OCI-LY1 (cell line): ENCODE measurements at regions not wholly inside any gene's neighbourhood (a gene's known extent, or its start where the extent isn't known, plus 50 kb on each side); places are given as distances from the start of the nearest gene placed in this dataset.

ENCODE experiments used
- H2AFZ ChIP-seq: fragments of 200-600 bp; sonication (generic), shearing (Covaris generic); 2 replicates; pipeline ENCODE4 v1.6.0; 2014; ENCODE audit warnings: antibody characterized with exemption, mild to moderate bottlenecking, low read length
- H3F3A ChIP-seq: fragments of 200-600 bp; sonication (generic), shearing (Covaris generic); 2 replicates; pipeline ENCODE4 v1.6.0; 2014; ENCODE audit warnings: mild to moderate bottlenecking, antibody characterized with exemption, low read length, moderate library complexity; ENCODE audit not compliant: insufficient read depth
- H3K27ac ChIP-seq: fragments of 200-600 bp; sonication (generic); 2 replicates; pipeline ENCODE4 v1.5.1; 2014; ENCODE audit warnings: low read length, mixed run types, mild to moderate bottlenecking, low read depth; ENCODE audit not compliant: poor library complexity, severe bottlenecking
- H3K27me3 ChIP-seq: fragments of 200-600 bp; sonication (generic); 2 replicates; pipeline ENCODE4 v1.6.0; 2014; ENCODE audit warnings: antibody characterized with exemption, mild to moderate bottlenecking, low read length, moderate library complexity; ENCODE audit not compliant: insufficient read depth
- H3K36me3 ChIP-seq: fragments of 200-600 bp; sonication (generic); 2 replicates; pipeline ENCODE4 v1.6.1; 2014; ENCODE audit warnings: mild to moderate bottlenecking, antibody characterized with exemption, low read length, moderate library complexity, mixed read lengths; ENCODE audit not compliant: insufficient read depth
- H3K4me1 ChIP-seq: fragments of 200-600 bp; sonication (generic); 2 replicates; pipeline ENCODE4 v1.5.1; 2014; ENCODE audit warnings: mild to moderate bottlenecking, low read length, moderate library complexity; ENCODE audit not compliant: insufficient read depth, severe bottlenecking
- H3K4me2 ChIP-seq: fragments of 200-600 bp; sonication (generic), shearing (Covaris generic); 2 replicates; pipeline ENCODE4 v1.6.1; 2014; ENCODE audit warnings: low read length
- H3K4me3 ChIP-seq: fragments of 200-600 bp; sonication (generic); 2 replicates; pipeline ENCODE4 v1.5.1; 2014; ENCODE audit warnings: low read length, low read depth, mild to moderate bottlenecking, mixed read lengths; ENCODE audit not compliant: poor library complexity, severe bottlenecking
- H3K79me2 ChIP-seq: fragments of 200-600 bp; shearing (Covaris generic); 2 replicates; pipeline ENCODE4 v1.6.1; 2016; ENCODE audit warnings: mixed run types, low read length, mixed read lengths; ENCODE audit not compliant: insufficient read depth
- H3K9ac ChIP-seq: fragments of 200-600 bp; sonication (generic), shearing (Covaris generic); 2 replicates; pipeline ENCODE4 v1.6.1; 2014; ENCODE audit warnings: mild to moderate bottlenecking, low read length, mixed read lengths
- H3K9me2 ChIP-seq: fragments of 200-600 bp; sonication (generic), shearing (Covaris generic); 2 replicates; pipeline ENCODE4 v1.6.1; 2014; ENCODE audit warnings: low read depth, mild to moderate bottlenecking, low read length, mixed read lengths
- H3K9me3 ChIP-seq: fragments of 200-600 bp; shearing (Covaris generic); 2 replicates; pipeline ENCODE4 v1.6.1; 2014; ENCODE audit warnings: low read length, mixed read lengths
- H4K20me1 ChIP-seq: fragments of 200-600 bp; sonication (generic), shearing (Covaris generic); 2 replicates; pipeline ENCODE4 v1.6.0; 2016; ENCODE audit warnings: mild to moderate bottlenecking, low read length; ENCODE audit not compliant: insufficient read depth
- CTCF ChIP-seq: fragments of 200-600 bp; sonication (generic), shearing (Covaris generic); IDR thresholded peaks from 2 replicates; pipeline ENCODE4 v1.5.1; 2017; ENCODE audit warnings: mild to moderate bottlenecking, antibody characterized with exemption, low read length, moderate library complexity, mixed read lengths
- EZH2 ChIP-seq: fragments of 200-600 bp; sonication (generic), shearing (Covaris generic); IDR thresholded peaks from 2 replicates; pipeline ENCODE4 v1.8.0; 2017; ENCODE audit warnings: borderline replicate concordance, mixed run types, mild to moderate bottlenecking, antibody characterized with exemption, low read length, moderate library complexity, mixed read lengths

DNA sequence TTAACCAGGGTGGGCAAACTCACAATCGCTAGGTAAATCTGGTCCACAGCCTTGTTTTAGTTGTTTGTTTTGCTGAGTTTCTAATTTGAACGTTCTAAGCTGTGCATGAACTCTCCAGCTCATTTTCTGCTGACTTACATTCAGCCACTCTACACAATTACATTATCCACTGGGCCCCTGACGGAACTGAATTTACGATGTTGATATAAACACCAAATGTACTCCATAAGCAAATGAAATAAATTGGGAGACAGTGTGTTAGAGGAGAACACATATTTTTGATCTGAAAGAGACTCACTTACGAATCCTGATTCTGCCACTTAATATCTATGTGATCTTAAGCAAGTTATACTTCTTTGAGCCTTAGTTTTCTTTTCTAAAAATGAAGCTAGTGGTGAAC is 393.4 kb downstream of the ZNF608 start:
- no peaks in the 10 kb centered on the region for H3K36me3 ChIP-seq
- no peaks in the 10 kb centered on the region for H3F3A ChIP-seq
- H3K27ac ChIP-seq: no peak overlapping the region
- no peak overlapping the region for H3K4me3 ChIP-seq
- no peaks in the 10 kb centered on the region for H3K27me3 ChIP-seq
- no peaks in the 10 kb centered on the region for H3K4me1 ChIP-seq
- no peak overlapping the region for H3K4me2 ChIP-seq
- H3K9ac ChIP-seq: no peak overlapping the region
- no peaks in the 10 kb centered on the region for H3K9me3 ChIP-seq
- H3K79me2 ChIP-seq: no peaks in the 10 kb centered on the region
- H2AFZ ChIP-seq: no peak overlapping the region
- H3K9me2 ChIP-seq: no peaks in the 10 kb centered on the region
- no peaks in the 10 kb centered on the region for H4K20me1 ChIP-seq
- no peak for TF ChIP-seq CTCF
- no peak for TF ChIP-seq EZH2

- TF ChIP-seq EZH2: no peak
- TF ChIP-seq CTCF: no peak
- Histone ChIP-seq H3K4me2 (no peak overlapping the region), H4K20me1 (no peaks in the 10 kb centered on the region), H3K9me3 (no peaks in the 10 kb centered on the region), H3K27ac (no peak overlapping the region), H3K9ac (no peak overlapping the region), H3K36me3 (no peaks in the 10 kb centered on the region), H2AFZ (no peak overlapping the region), H3F3A (no peaks in the 10 kb centered on the region), H3K4me3 (no peak overlapping the region), H3K79me2 (no peaks in the 10 kb centered on the region), H3K27me3 (no peaks in the 10 kb centered on the region), H3K9me2 (no peaks in the 10 kb centered on the region), H3K4me1 (no peaks in the 10 kb centered on the region)
Measured at GRCh38 chr5:124352312-124352711, 394.1 kb downstream of the ZNF608 start.

DNA sequence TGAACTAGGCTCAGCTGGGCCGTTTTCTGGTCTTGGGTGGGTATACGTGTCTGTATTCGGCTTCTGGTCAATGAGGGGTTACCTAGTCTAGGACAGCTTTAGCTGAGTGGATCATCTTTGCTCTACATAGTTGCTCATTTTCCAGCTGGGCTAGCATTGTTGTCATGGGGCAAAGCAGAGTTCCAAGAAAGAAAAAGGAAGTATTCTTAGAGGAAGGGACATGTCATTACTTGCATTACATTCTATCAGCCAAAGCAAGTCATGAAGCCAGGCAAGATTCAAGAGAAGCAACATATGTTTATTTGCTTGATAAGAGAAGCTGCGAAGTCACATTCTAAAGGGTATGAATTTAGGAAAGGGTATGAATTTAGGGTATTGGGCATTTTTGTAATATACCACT is 396.5 kb downstream of the ZNF608 start:
- no peaks in the 10 kb centered on the region for H4K20me1 ChIP-seq
- TF ChIP-seq CTCF (no peak), EZH2 (no peak)

More for the DNA sequence above, 396.5 kb downstream of the ZNF608 start:
- no peaks in the 10 kb centered on the region for H3K79me2 ChIP-seq
- no peaks in the 10 kb centered on the region for H3K27me3 ChIP-seq
- H2AFZ ChIP-seq: no peak overlapping the region
- H3K27ac ChIP-seq: no peak overlapping the region
- no peaks in the 10 kb centered on the region for H3K4me1 ChIP-seq
- no peak overlapping the region for H3K4me2 ChIP-seq
- no peak overlapping the region for H3K9ac ChIP-seq
- no peak overlapping the region for H3K4me3 ChIP-seq
- H3K9me3 ChIP-seq: no peaks in the 10 kb centered on the region
- no peaks in the 10 kb centered on the region for H3K36me3 ChIP-seq
- H3K9me2 ChIP-seq: no peaks in the 10 kb centered on the region
- H3F3A ChIP-seq: no peaks in the 10 kb centered on the region
